HUES6 (cell line): ENCODE measurements at regions not wholly inside any gene's neighbourhood (a gene's known extent, or its start where the extent isn't known, plus 50 kb on each side); places are given as distances from the start of the nearest gene placed in this dataset.
"Not testable (repeated sequence)": the region's sequence is repeated elsewhere in the genome, so short reads cannot be mapped to it uniquely, and the experiment has no call there.

Experiments
- H3K27ac ChIP-seq: 2 replicates; pipeline ENCODE4 v1.7.0; 2013; ENCODE audit warnings: low read depth, mild to moderate bottlenecking, low read length, inconsistent platforms
- H3K27me3 ChIP-seq: 2 replicates; pipeline ENCODE4 v1.6.1; 2013; ENCODE audit warnings: low read length; ENCODE audit not compliant: control insufficient read depth, insufficient read depth
- H3K36me3 ChIP-seq: 2 replicates; pipeline ENCODE4 v1.6.1; 2013; ENCODE audit warnings: low read length; ENCODE audit not compliant: control insufficient read depth, insufficient read depth
- H3K4me1 ChIP-seq: 2 replicates; pipeline ENCODE4 v1.6.1; 2013; ENCODE audit warnings: low read length; ENCODE audit not compliant: control insufficient read depth, insufficient read depth
- H3K4me3 ChIP-seq: 2 replicates; pipeline ENCODE4 v1.5.1; 2013; ENCODE audit warnings: low read depth, low read length
- H3K9ac ChIP-seq: one replicate; pipeline ENCODE4 v1.6.1; 2013; ENCODE audit warnings: mild to moderate bottlenecking, low read length
- H3K9me3 ChIP-seq: 2 replicates; pipeline ENCODE4 v1.6.1; 2013; ENCODE audit warnings: low read depth, low read length; ENCODE audit not compliant: control insufficient read depth, insufficient read depth

- Histone ChIP-seq H3K4me1 (no peaks in the 10 kb centered on the region), H3K9ac (no peak overlapping the region), H3K27ac (no peak overlapping the region), H3K4me3 (no peak overlapping the region), H3K36me3 (no peaks in the 10 kb centered on the region), H3K27me3 (no peaks in the 10 kb centered on the region), H3K9me3 (peaks cover 8% of the 10 kb centered on the region)
Observed at GRCh38 chr16:22659933-22660332, 149.2 kb downstream of the NPIPB5 start.

- Histone ChIP-seq H3K27me3 (no peaks in the 10 kb centered on the region), H3K9ac (no peak overlapping the region), H3K36me3 (no peaks in the 10 kb centered on the region), H3K27ac (no peak overlapping the region), H3K4me3 (no peak overlapping the region), H3K9me3 (peaks cover 8% of the 10 kb centered on the region), H3K4me1 (no peaks in the 10 kb centered on the region)
Observed at GRCh38 chr16:22660441-22661160, 149.9 kb downstream of the NPIPB5 start.

- Histone ChIP-seq H3K36me3 (no peaks in the 10 kb centered on the region), H3K27me3 (no peaks in the 10 kb centered on the region), H3K4me3 (no peak overlapping the region), H3K4me1 (no peaks in the 10 kb centered on the region), H3K9ac (no peak overlapping the region), H3K27ac (no peak overlapping the region), H3K9me3 (peaks cover 8% of the 10 kb centered on the region)
Observed at GRCh38 chr16:22661161-22661647, 150.5 kb downstream of the NPIPB5 start.

GRCh38 chr16:22662958-22663357 is 151.0 kb upstream of the HS3ST2 start:
- H3K36me3 ChIP-seq, H3K9me3 ChIP-seq, H3K9ac ChIP-seq: not testable (repeated sequence)

GRCh38 chr16:22663389-22664064 is 150.4 kb upstream of the HS3ST2 start:
- Histone ChIP-seq H3K4me1 (no peaks in the 10 kb centered on the region), H3K27ac (no peak overlapping the region), H3K9me3 (peaks cover 8% of the 10 kb centered on the region), H3K4me3 (no peak overlapping the region), H3K27me3 (no peaks in the 10 kb centered on the region), H3K36me3 (no peaks in the 10 kb centered on the region), H3K9ac (no peak overlapping the region)

More at GRCh38 chr16:22662958-22663357, 151.0 kb upstream of the HS3ST2 start:
- not testable (repeated sequence) for H3K4me1 ChIP-seq, H3K27ac ChIP-seq, H3K4me3 ChIP-seq, H3K27me3 ChIP-seq

GRCh38 chr16:22664132-22664531 is 149.8 kb upstream of the HS3ST2 start:
- Histone ChIP-seq H3K27me3 (no peaks in the 10 kb centered on the region), H3K4me3 (no peak overlapping the region), H3K9ac (no peak overlapping the region), H3K9me3 (peaks cover 8% of the 10 kb centered on the region), H3K36me3 (no peaks in the 10 kb centered on the region), H3K27ac (no peak overlapping the region), H3K4me1 (no peaks in the 10 kb centered on the region)

GRCh38 chr16:22664561-22664997 is 149.4 kb upstream of the HS3ST2 start:
- Histone ChIP-seq H3K9ac (no peak overlapping the region), H3K4me1 (no peaks in the 10 kb centered on the region), H3K27me3 (no peaks in the 10 kb centered on the region), H3K4me3 (no peak overlapping the region), H3K36me3 (no peaks in the 10 kb centered on the region), H3K27ac (no peak overlapping the region), H3K9me3 (peaks cover 8% of the 10 kb centered on the region)

GRCh38 chr16:22665048-22665797 is 148.7 kb upstream of the HS3ST2 start:
- Histone ChIP-seq H3K9me3 (peaks cover 8% of the 10 kb centered on the region), H3K4me1 (peaks cover 3% of the 10 kb centered on the region; the same call in 1 of the 2 replicates), H3K9ac (no peak overlapping the region), H3K27me3 (no peaks in the 10 kb centered on the region), H3K27ac (no peak overlapping the region), H3K36me3 (no peaks in the 10 kb centered on the region), H3K4me3 (no peak overlapping the region)

GRCh38 chr16:22665803-22666202 is 148.2 kb upstream of the HS3ST2 start:
- no peak overlapping the region for H3K4me3 ChIP-seq
- H3K9ac ChIP-seq: no peak overlapping the region
- no peaks in the 10 kb centered on the region for H3K36me3 ChIP-seq
- no peaks in the 10 kb centered on the region for H3K27me3 ChIP-seq
- peaks cover 8% of the 10 kb centered on the region for H3K4me1 ChIP-seq
- peaks cover 8% of the 10 kb centered on the region for H3K9me3 ChIP-seq
- no peak overlapping the region for H3K27ac ChIP-seq

GRCh38 chr16:22668318-22668717 is 145.6 kb upstream of the HS3ST2 start:
- Histone ChIP-seq H3K27me3 (no peaks in the 10 kb centered on the region), H3K9ac (no peak overlapping the region), H3K4me3 (no peak overlapping the region), H3K36me3 (no peaks in the 10 kb centered on the region), H3K9me3 (no peaks in the 10 kb centered on the region), H3K27ac (no peak overlapping the region), H3K4me1 (peaks cover 11% of the 10 kb centered on the region)
